ENCODE measurements at regions not wholly inside any gene's neighbourhood (a gene's known extent, or its start where the extent isn't known, plus 50 kb on each side); places are given as distances from the start of the nearest gene placed in this dataset.
"Not testable (repeated sequence)": the region's sequence is repeated elsewhere in the genome, so short reads cannot be mapped to it uniquely, and the experiment has no call there.

DNA sequence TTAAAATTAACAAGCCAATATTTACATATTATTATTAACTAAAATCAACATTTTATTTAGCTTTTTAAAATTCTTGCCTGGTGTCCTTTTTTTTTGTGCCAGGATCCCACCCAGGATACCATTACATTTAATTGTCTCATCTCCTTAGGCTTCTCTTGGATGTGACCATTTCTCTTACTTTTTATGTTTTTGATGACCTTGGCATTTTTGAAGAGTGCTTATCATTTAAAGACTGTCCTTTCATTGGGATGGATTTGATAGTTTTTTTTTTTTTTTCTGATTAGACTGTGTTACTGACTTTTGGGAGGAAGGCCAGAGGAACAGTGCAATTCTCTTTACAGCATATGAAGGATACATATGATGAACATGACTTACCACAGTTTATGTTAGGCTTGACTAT, 181.4 kb upstream of the SMIM30 start:
- ATAC-seq = no peak

- no peak for ATAC-seq
Measured at GRCh38 chr7:113298501-113298900, 180.1 kb upstream of the SMIM30 start.

GRCh38 chr7:113294750-113295149, 176.4 kb upstream of the SMIM30 start:
- ATAC-seq = no peak

GRCh38 chr7:113292105-113292504, 173.8 kb upstream of the SMIM30 start:
- ATAC-seq = no peak

GRCh38 chr7:113291058-113291457, 172.7 kb upstream of the SMIM30 start:
- ATAC-seq = no peak

DNA sequence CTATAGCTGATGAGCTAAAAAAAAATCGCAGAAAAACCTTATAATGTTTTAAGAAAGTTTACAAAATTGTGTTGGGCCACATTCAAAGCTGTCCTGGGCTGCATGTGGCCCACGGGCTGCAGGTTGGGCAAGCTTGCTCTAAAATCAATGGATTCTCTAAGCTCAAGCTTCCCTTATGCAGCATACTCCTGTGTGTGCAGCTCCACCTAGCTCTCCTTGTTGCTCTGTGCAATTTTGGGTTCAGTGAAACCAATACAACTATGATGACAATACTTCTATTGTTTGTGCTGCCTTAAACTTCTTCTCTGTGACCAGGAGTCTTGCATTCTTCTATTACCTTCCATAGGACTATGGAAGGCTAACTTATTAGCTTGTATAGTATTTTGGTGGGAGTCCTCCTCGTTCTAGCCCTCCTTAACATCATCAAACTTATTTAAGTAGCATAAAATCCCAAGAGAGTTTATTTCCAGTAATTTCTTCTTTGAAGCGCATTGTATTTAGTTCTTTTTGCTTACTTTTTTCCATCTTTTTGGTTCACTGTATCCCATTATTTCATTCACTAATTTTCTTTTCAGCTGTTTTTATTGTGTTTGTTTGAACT, 170.9 kb upstream of the SMIM30 start:
- peak; percentile 52 for ATAC-seq

DNA sequence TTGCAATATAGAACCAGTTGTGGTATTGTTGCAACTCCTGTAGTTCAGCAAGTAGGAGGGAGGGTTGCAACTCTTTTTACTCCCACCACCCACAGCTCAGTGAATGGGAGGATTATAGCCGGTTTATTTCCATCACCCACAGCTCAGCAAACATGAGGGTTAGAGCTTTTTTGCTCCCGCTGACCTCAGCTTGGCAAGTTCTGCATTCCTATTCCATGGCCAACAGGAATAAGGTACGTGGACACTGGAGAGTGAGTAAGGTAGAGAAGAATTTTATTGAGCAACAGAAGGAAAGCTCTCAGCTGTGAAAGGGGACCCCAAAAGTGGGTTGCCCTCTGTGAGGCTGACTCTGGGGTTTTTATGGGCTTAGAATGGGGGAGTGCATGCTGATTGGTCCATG, 167.1 kb upstream of the SMIM30 start:
- no peak for ATAC-seq

- no peak for ATAC-seq
Measured at GRCh38 chr7:113283861-113284260, 165.5 kb upstream of the SMIM30 start.

DNA sequence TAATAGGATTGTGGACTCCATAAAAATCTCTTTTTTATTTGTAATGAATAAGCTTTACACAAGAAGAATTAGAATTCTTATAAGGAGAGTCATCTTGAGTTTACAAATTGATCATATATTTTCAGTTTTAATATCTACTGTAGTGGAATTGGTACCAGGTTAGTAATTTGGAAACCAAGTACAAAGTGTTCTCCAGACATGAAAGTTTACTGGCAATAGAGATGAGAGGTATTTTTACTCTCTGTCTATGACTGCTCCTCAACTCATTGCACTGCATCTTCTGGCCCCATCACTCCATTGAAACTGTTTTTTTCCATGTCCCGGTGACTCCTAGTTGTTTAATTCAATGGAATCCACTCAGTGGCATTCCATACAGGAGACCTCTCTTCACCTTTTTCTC, 164.5 kb upstream of the SMIM30 start:
- no peak for ATAC-seq

- ATAC-seq = no peak
Measured at GRCh38 chr7:113281223-113281622, 162.9 kb upstream of the SMIM30 start.

- ATAC-seq = no peak
Measured at GRCh38 chr7:113279256-113279655, 160.9 kb upstream of the SMIM30 start.

GRCh38 chr7:113270790-113271189, 152.4 kb upstream of the SMIM30 start:
- no peak for ATAC-seq

DNA sequence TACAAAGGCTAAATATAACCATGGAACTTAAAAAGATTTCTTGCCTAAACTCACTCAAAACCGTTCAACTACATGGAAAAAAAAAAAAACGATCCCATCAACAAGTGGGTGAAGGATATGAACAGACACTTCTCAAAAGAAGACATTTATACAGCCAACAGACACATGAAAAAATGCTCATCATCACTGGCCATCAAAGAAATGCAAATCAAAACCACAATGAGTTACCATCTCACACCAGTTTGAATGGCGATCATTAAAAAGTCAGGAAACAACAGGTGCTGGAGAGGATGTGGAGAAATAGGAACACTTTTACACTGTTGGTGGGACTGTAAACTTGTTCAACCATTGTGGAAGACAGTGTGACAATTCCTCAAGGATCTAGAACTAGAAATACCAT, 151.2 kb upstream of the SMIM30 start:
- not testable (repeated sequence) for ATAC-seq

DNA sequence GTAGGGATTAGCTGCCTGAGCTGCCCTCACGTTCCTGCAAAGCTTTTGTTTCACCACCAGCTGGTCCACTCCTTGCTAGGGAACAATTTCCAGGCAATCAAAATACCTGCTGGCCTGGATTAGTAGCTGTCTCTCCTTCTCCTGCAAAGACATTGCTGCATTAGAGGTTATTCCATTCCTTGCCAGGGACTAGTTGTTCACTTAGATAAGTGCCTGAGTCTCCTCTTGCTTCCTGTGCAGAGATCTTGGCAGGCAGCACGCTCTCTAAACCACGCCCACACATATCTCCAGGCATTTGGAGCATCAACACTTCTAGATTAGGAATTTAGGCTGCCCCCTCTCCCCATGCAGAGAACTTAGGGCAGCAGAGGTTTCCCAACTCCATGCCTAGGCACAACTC, 150.4 kb upstream of the SMIM30 start:
- ATAC-seq = no peak

DNA sequence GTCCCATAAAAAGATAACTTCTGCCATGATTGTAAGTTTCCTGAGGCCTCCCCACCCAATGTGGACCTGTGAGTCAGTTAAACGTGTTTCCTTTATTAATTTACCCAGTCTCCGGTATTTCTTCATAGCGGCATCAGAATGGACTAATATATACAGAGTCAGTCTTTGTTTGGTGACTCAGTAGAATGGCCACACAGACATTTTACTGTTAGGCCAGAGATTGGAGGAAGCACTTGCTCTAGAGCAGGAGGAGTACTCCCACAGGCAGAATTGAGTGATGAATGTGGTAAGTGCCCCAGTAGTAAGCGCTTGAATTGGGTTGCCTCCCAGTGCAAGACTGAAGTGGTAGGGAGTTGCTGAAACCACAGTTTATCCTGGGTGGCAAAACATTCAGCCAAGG, 149.5 kb upstream of the SMIM30 start:
- ATAC-seq = no peak

DNA sequence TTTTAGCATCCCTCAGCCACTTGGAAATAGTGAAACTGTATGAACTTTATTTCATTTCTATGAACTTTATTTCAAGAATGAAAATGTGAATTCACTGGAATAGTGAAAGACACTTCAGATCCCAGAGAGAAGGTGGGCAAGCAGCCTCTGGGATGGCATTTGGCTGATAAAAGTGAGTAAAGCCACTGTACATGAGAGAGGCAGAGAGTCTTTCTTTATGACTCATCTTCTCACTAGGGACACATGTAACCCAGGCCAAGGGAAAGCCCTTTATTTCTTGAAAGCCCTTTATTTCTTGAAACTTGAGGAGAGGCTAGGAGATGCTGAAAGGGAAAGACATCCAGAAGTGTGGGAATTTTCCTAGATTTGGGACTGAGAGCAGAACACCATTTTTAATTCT, 148.9 kb upstream of the SMIM30 start:
- no peak for ATAC-seq

- no peak for ATAC-seq
Measured at GRCh38 chr7:113263749-113264148, 145.4 kb upstream of the SMIM30 start.

GRCh38 chr7:113263215-113263742, 144.9 kb upstream of the SMIM30 start:
- not testable (repeated sequence) for ATAC-seq

- no peak for ATAC-seq
Measured at GRCh38 chr7:113256883-113257531, 138.7 kb upstream of the SMIM30 start.

DNA sequence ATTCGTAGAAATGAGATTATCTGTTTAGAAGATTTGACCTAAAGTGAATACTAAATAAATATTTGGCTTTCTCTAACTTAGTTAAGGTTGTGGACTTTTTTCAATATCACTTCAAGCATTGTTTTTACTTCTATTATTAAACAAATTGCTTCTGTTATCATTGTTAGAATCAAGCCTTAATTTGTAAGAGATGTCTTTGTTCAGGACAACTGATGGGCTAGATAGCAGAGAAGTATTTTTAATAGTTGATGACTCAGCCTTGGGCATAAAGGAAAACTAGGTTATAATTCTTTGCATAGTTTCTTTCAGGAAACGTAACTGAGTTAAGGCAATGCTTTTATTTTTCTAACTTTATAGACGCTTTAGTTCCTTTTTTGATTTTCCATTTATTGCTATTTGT, 128.8 kb upstream of the SMIM30 start:
- ATAC-seq = no peak

GRCh38 chr7:113246738-113247137, 128.4 kb upstream of the SMIM30 start:
- no peak for ATAC-seq

GRCh38 chr7:113232885-113233284, 114.5 kb upstream of the SMIM30 start:
- no peak for ATAC-seq

DNA sequence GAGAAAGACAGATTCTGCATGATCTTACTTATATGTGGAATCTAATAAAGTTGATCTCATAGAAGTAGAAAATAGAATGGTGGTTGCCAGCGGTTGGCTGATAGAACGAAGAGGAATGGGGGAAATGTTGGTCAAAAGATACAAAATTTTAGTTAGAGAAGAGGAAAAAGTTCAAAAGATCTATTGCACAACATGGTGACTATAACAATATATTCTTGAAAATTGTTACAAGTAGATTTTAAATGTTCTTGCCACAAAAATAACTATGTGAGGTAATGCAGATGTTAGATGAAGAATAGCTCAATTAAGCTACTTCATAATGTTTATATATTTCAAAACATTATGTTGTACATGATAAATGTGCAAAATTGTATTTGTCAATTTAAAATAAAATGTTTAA, 112.3 kb upstream of the SMIM30 start:
- ATAC-seq = no peak

DNA sequence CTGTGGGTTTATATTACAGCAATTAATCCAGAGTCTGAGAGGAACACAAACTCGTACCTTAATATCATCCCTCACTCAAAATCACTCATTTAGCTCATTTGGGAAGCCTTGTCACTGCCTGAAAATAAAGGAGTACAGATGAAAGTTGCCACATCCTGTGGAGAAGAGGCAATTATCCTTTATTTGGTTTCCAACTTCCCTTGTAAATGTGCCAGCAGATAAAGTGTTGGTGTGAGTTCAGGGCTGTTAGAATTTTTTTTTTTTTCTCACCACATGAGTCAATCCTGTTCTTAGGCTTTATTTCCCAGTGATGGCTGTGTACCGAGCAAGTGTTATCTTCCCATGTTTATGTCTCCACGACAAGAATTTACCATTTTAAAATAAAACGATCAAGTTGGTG, 99.0 kb upstream of the SMIM30 start:
- ATAC-seq = no peak

- no peak for ATAC-seq
Measured at GRCh38 chr7:113216038-113216437, 97.7 kb upstream of the SMIM30 start.

All from esophagus mucosa (tissue), 1 donor.